ENCODE measurements at regions not wholly inside any gene's neighbourhood (a gene's known extent, or its start where the extent isn't known, plus 50 kb on each side); places are given as distances from the start of the nearest gene placed in this dataset.

GRCh38 chr2:103276869-103277268, 515.0 kb downstream of the TMEM182 start:
- TF ChIP-seq YY1 (IDR thresholded peaks at IDR 0.05; ENCODE audit: low read depth) (no peak), FOXM1 (IDR thresholded peaks at IDR 0.05; ENCODE audit: borderline replicate concordance, low read depth) (no peak), EP300 (IDR thresholded peaks at IDR 0.05; ENCODE audit: borderline replicate concordance) (no peak), EGR1 (IDR thresholded peaks at IDR 0.05) (no peak), CREB1 (IDR thresholded peaks at IDR 0.05; ENCODE audit: low read depth) (no peak), TEAD4 (IDR thresholded peaks at IDR 0.05) (no peak), TAF1 (IDR thresholded peaks at IDR 0.05; ENCODE audit: low read depth) (no peak), RAD21 (IDR thresholded peaks at IDR 0.05; ENCODE audit: low read depth) (no peak), MAX (IDR thresholded peaks at IDR 0.05) (no peak), REST (IDR thresholded peaks at IDR 0.05; ENCODE audit: low read depth) (no peak), ZBTB7A (IDR thresholded peaks at IDR 0.05; ENCODE audit: low read depth) (no peak), USF1 (IDR thresholded peaks at IDR 0.05) (no peak), NFIC (IDR thresholded peaks at IDR 0.05) (no peak), TCF12 (IDR thresholded peaks at IDR 0.05; ENCODE audit: low read depth) (no peak), CEBPB (IDR thresholded peaks at IDR 0.05) (no peak)

DNA sequence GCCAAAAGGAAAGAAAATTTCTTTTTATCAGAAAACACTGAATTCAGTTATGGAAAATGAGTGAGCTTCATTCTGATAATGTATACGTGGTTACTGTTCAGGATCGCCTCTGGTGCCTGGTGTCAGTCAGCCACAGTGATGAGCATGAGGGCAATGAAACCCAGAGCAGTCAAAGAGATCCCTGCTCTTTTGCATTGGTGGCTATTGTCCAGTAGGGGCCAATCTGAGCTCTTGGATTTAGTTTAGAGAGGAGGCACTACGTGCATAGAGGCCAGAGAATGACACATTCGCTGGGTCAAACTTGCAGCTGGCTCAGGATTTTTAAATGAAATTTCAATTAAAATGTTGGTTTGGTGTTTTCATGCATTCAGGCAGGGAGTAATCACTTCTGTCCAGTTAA, 522.9 kb downstream of the TMEM182 start:
- no peak for TF ChIP-seq TCF12 (IDR thresholded peaks at IDR 0.05; ENCODE audit: low read depth)
- TF ChIP-seq CREB1 (IDR thresholded peaks at IDR 0.05; ENCODE audit: low read depth) = no peak
- TF ChIP-seq FOXM1 (IDR thresholded peaks at IDR 0.05; ENCODE audit: borderline replicate concordance, low read depth) = no peak
- TF ChIP-seq RAD21 (IDR thresholded peaks at IDR 0.05; ENCODE audit: low read depth) = no peak
- no peak for TF ChIP-seq YY1 (IDR thresholded peaks at IDR 0.05; ENCODE audit: low read depth)
- no peak for TF ChIP-seq EP300 (IDR thresholded peaks at IDR 0.05; ENCODE audit: borderline replicate concordance)
- TF ChIP-seq EGR1 (IDR thresholded peaks at IDR 0.05) = no peak
- no peak for TF ChIP-seq NFIC (IDR thresholded peaks at IDR 0.05)
- TF ChIP-seq MAX (IDR thresholded peaks at IDR 0.05) = no peak
- TF ChIP-seq USF1 (IDR thresholded peaks at IDR 0.05) = no peak
- TF ChIP-seq TAF1 (IDR thresholded peaks at IDR 0.05; ENCODE audit: low read depth) = no peak
- TF ChIP-seq REST (IDR thresholded peaks at IDR 0.05; ENCODE audit: low read depth) = no peak
- no peak for TF ChIP-seq ZBTB7A (IDR thresholded peaks at IDR 0.05; ENCODE audit: low read depth)
- TF ChIP-seq TEAD4 (IDR thresholded peaks at IDR 0.05) = no peak
- no peak for TF ChIP-seq CEBPB (IDR thresholded peaks at IDR 0.05)

- TF ChIP-seq YY1 (IDR thresholded peaks at IDR 0.05; ENCODE audit: low read depth) (no peak), ZBTB7A (IDR thresholded peaks at IDR 0.05; ENCODE audit: low read depth) (no peak), RAD21 (IDR thresholded peaks at IDR 0.05; ENCODE audit: low read depth) (no peak), EGR1 (IDR thresholded peaks at IDR 0.05) (no peak), TEAD4 (IDR thresholded peaks at IDR 0.05) (no peak), REST (IDR thresholded peaks at IDR 0.05; ENCODE audit: low read depth) (no peak), MAX (IDR thresholded peaks at IDR 0.05) (no peak), NFIC (IDR thresholded peaks at IDR 0.05) (no peak), TAF1 (IDR thresholded peaks at IDR 0.05; ENCODE audit: low read depth) (no peak), TCF12 (IDR thresholded peaks at IDR 0.05; ENCODE audit: low read depth) (no peak)
These were observed 523.5 kb downstream of the TMEM182 start for GRCh38 chr2:103285354-103285753.

- no peak for TF ChIP-seq EGR1 (IDR thresholded peaks at IDR 0.05)
- TF ChIP-seq EP300 (IDR thresholded peaks at IDR 0.05; ENCODE audit: borderline replicate concordance) = no peak
These were observed 525.9 kb downstream of the TMEM182 start for GRCh38 chr2:103287746-103288145.

Data from Ishikawa (cell line).